ENCODE measurements at regions not wholly inside any gene's neighbourhood (a gene's known extent, or its start where the extent isn't known, plus 50 kb on each side); places are given as distances from the start of the nearest gene placed in this dataset.
"Not testable (repeated sequence)": the region's sequence is repeated elsewhere in the genome, so short reads cannot be mapped to it uniquely, and the experiment has no call there.

GRCh38 chr16:29118301-29118957 is 133.6 kb downstream of the LAT start:
- not testable (repeated sequence) for TF ChIP-seq RCOR1 (conservative IDR thresholded peaks at IDR 0.05; ENCODE audit: low read depth, low read length); WRNIP1 (IDR thresholded peaks at IDR 0.05; ENCODE audit: borderline replicate concordance, low read depth, low read length); SRF (IDR thresholded peaks at IDR 0.05; ENCODE audit: low read depth in 2 of 2, low read length in 2 of 2); NR2C2 (IDR thresholded peaks at IDR 0.05; ENCODE audit: borderline replicate concordance, control insufficient read depth, insufficient read length, low read depth); NRF1 (conservative IDR thresholded peaks at IDR 0.05; ENCODE audit: low read depth, low read length)

Data from GM12878 (cell line).